GM23338 (cell line): ENCODE measurements at regions not wholly inside any gene's neighbourhood (a gene's known extent, or its start where the extent isn't known, plus 50 kb on each side); places are given as distances from the start of the nearest gene placed in this dataset.

ENCODE experiments used
- ATAC-seq: fragments of 200-7000 bp; cut with Tn5 transposase; 3 replicates; pipeline ENCODE4 v1.9.1; 2020
- DNase-seq: peaks from one replicate; pipeline ENCODE4 v3.0.0-alpha.2; 2015; ENCODE audit warnings: low spot score
- H2AFZ ChIP-seq: fragments of 200-600 bp; sonication (generic); 2 replicates; pipeline ENCODE4 v1.8.0; 2016; ENCODE audit warnings: antibody characterized with exemption, mild to moderate bottlenecking, moderate library complexity
- H3F3A ChIP-seq: fragments of 200-600 bp; sonication (generic); replicated peaks from 2 replicates; pipeline ENCODE4 v1.8.0; 2017; ENCODE audit warnings: antibody characterized with exemption, mixed run types, low read depth
- H3K27ac ChIP-seq: fragments of 200-600 bp; sonication (generic); 2 replicates; pipeline ENCODE4 v1.6.1; 2016; ENCODE audit warnings: low read depth
- H3K27me3 ChIP-seq: fragments of 200-600 bp; sonication (generic); 2 replicates; pipeline ENCODE4 v1.8.0; 2016; ENCODE audit warnings: mild to moderate bottlenecking, mixed run types, moderate library complexity; ENCODE audit not compliant: insufficient read depth
- H3K36me3 ChIP-seq: fragments of 200-600 bp; sonication (generic); 2 replicates; pipeline ENCODE4 v1.8.0; 2016; ENCODE audit warnings: mild to moderate bottlenecking; ENCODE audit not compliant: insufficient read depth
- H3K4me1 ChIP-seq: fragments of 200-600 bp; sonication (generic); 2 replicates; pipeline ENCODE4 v1.8.0; 2016; ENCODE audit warnings: mild to moderate bottlenecking, moderate library complexity; ENCODE audit not compliant: insufficient read depth
- H3K4me2 ChIP-seq: fragments of 200-600 bp; sonication (generic); 2 replicates; pipeline ENCODE4 v1.7.1; 2017; ENCODE audit warnings: mixed run types
- H3K4me3 ChIP-seq: fragments of 200-600 bp; sonication (generic); 2 replicates; pipeline ENCODE4 v1.6.1; 2016; ENCODE audit warnings: mixed run types
- H3K79me2 ChIP-seq: fragments of 200-600 bp; sonication (generic); replicated peaks from 2 replicates; pipeline ENCODE4 v1.8.0; 2017; ENCODE audit warnings: mild to moderate bottlenecking; ENCODE audit not compliant: insufficient read depth
- H3K9me2 ChIP-seq: fragments of 200-600 bp; sonication (generic); 2 replicates; pipeline ENCODE4 v1.8.0; 2017; ENCODE audit not compliant: insufficient read depth
- H4K20me1 ChIP-seq: fragments of 200-600 bp; sonication (generic); replicated peaks from 2 replicates; pipeline ENCODE4 v1.8.0; 2017; ENCODE audit warnings: mild to moderate bottlenecking; ENCODE audit not compliant: insufficient read depth
- H3K27ac Mint-ChIP-seq: 2 replicates; pipeline ENCODE4 v1.8.0; 2020; ENCODE audit warnings: inconsistent platforms, mild to moderate bottlenecking, moderate library complexity, mixed read lengths
- H3K27me3 Mint-ChIP-seq: 3 replicates; pipeline ENCODE4 v1.8.0; 2022; ENCODE audit warnings: low read depth, mild to moderate bottlenecking, moderate library complexity, mixed read lengths, inconsistent platforms; ENCODE audit not compliant: insufficient read depth, poor library complexity
- H3K36me3 Mint-ChIP-seq: 3 replicates; pipeline ENCODE4 v1.8.0; 2021; ENCODE audit warnings: low read depth, mild to moderate bottlenecking, inconsistent platforms, moderate library complexity, mixed read lengths
- H3K4me1 Mint-ChIP-seq: 3 replicates; pipeline ENCODE4 v1.8.0; 2020; ENCODE audit warnings: mild to moderate bottlenecking, inconsistent platforms, mixed read lengths
- H3K4me3 Mint-ChIP-seq: 3 replicates; pipeline ENCODE4 v1.8.0; 2021; ENCODE audit warnings: moderate library complexity, mild to moderate bottlenecking, inconsistent platforms, mixed read lengths
- H3K9me3 Mint-ChIP-seq: 3 replicates; pipeline ENCODE4 v1.8.0; 2020; ENCODE audit warnings: moderate library complexity, mild to moderate bottlenecking, inconsistent platforms, mixed read lengths
- CREB1 ChIP-seq: fragments of 250-450 bp; sonication (Bioruptor Pico); IDR thresholded peaks from 2 replicates; pipeline ENCODE4 v1.5.0; 2020; ENCODE audit warnings: low read depth, mild to moderate bottlenecking, moderate library complexity
- EZH2 ChIP-seq: fragments of 200-600 bp; sonication (generic); IDR thresholded peaks from one replicate; pipeline ENCODE4 v1.8.0; 2017; ENCODE audit warnings: antibody characterized with exemption, mild to moderate bottlenecking, low read depth; ENCODE audit not compliant: unreplicated experiment
- JUNB ChIP-seq: IDR thresholded peaks from one replicate; pipeline ENCODE4 v1.6.1; 2016; ENCODE audit warnings: antibody characterized with exemption; ENCODE audit not compliant: unreplicated experiment
- NANOG ChIP-seq: IDR thresholded peaks from 2 replicates; pipeline ENCODE4 v1.6.1; 2016; ENCODE audit warnings: antibody characterized with exemption, borderline replicate concordance
- POLR2AphosphoS5 ChIP-seq: IDR thresholded peaks from 2 replicates; pipeline ENCODE4 v1.6.1; 2016; ENCODE audit warnings: antibody characterized with exemption, low read depth
- STAT1 ChIP-seq: IDR thresholded peaks from one replicate; pipeline ENCODE4 v1.6.1; 2016; ENCODE audit warnings: antibody characterized with exemption; ENCODE audit not compliant: unreplicated experiment
- ZNF114 ChIP-seq: fragments of 250-450 bp; sonication (Bioruptor Pico); IDR thresholded peaks from 2 replicates; pipeline ENCODE4 v1.5.0; 2020; ENCODE audit warnings: mild to moderate bottlenecking, moderate library complexity
- ZNF331 ChIP-seq: fragments of 250-450 bp; sonication (Bioruptor Pico); IDR thresholded peaks from 2 replicates; pipeline ENCODE4 v1.5.0; 2020; ENCODE audit warnings: low read depth, mild to moderate bottlenecking, moderate library complexity
- TF ChIP-seq, protein P1 (sequence below), 2 experiments: fragments of 200-600 bp in 1 of 2; sonication (generic) in 1 of 2; conservative IDR thresholded peaks; 2 replicates each; pipeline versions ENCODE4 v1.5.1 to v1.6.1; 2016 to 2017; ENCODE audit warnings: antibody characterized with exemption in 2 of 2, low read depth in 2 of 2, mild to moderate bottlenecking in 2 of 2, moderate library complexity in 1 of 2
- TF ChIP-seq, protein P2 (sequence below): IDR thresholded peaks from one replicate; pipeline ENCODE4 v1.6.1; 2018; ENCODE audit warnings: antibody characterized with exemption; ENCODE audit not compliant: unreplicated experiment
- TF ChIP-seq, protein P3 (sequence below): fragments of 250-450 bp; sonication (Bioruptor Pico); IDR thresholded peaks from 2 replicates; pipeline ENCODE4 v1.5.0; 2020; ENCODE audit warnings: mild to moderate bottlenecking, moderate library complexity

DNA sequence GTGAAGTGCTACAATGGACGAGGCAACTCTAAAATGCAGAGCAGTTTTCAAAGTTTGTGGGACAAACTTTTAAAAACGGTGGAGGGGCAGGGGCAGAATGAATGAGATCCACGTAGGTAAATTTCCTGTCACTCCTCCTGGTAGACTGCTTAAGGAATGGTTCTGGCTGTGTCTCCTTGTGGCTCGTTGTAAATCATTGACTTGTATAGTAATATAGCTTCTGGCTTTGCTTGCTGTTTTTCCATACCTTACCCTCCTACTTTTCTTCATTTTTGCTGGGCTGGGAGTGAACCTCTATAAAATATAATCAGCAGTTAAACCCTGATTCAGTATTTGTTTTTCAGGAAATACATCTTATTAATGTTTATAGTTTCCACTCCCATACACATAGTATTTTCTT lies 235.7 kb downstream of the TUSC1 start (continued):
- TF ChIP-seq, protein P1, sequence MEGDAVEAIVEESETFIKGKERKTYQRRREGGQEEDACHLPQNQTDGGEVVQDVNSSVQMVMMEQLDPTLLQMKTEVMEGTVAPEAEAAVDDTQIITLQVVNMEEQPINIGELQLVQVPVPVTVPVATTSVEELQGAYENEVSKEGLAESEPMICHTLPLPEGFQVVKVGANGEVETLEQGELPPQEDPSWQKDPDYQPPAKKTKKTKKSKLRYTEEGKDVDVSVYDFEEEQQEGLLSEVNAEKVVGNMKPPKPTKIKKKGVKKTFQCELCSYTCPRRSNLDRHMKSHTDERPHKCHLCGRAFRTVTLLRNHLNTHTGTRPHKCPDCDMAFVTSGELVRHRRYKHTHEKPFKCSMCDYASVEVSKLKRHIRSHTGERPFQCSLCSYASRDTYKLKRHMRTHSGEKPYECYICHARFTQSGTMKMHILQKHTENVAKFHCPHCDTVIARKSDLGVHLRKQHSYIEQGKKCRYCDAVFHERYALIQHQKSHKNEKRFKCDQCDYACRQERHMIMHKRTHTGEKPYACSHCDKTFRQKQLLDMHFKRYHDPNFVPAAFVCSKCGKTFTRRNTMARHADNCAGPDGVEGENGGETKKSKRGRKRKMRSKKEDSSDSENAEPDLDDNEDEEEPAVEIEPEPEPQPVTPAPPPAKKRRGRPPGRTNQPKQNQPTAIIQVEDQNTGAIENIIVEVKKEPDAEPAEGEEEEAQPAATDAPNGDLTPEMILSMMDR (conservative IDR thresholded peaks at IDR 0.05; ENCODE audit: low read depth in 2 of 2) = no peak
- TF ChIP-seq POLR2AphosphoS5 (no peak), ZNF114 (CRISPR knock-in tag) (no peak), EZH2 (no peak), ZNF331 (no peak), NANOG (no peak)
- TF ChIP-seq, protein P2, sequence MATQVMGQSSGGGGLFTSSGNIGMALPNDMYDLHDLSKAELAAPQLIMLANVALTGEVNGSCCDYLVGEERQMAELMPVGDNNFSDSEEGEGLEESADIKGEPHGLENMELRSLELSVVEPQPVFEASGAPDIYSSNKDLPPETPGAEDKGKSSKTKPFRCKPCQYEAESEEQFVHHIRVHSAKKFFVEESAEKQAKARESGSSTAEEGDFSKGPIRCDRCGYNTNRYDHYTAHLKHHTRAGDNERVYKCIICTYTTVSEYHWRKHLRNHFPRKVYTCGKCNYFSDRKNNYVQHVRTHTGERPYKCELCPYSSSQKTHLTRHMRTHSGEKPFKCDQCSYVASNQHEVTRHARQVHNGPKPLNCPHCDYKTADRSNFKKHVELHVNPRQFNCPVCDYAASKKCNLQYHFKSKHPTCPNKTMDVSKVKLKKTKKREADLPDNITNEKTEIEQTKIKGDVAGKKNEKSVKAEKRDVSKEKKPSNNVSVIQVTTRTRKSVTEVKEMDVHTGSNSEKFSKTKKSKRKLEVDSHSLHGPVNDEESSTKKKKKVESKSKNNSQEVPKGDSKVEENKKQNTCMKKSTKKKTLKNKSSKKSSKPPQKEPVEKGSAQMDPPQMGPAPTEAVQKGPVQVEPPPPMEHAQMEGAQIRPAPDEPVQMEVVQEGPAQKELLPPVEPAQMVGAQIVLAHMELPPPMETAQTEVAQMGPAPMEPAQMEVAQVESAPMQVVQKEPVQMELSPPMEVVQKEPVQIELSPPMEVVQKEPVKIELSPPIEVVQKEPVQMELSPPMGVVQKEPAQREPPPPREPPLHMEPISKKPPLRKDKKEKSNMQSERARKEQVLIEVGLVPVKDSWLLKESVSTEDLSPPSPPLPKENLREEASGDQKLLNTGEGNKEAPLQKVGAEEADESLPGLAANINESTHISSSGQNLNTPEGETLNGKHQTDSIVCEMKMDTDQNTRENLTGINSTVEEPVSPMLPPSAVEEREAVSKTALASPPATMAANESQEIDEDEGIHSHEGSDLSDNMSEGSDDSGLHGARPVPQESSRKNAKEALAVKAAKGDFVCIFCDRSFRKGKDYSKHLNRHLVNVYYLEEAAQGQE = no peak

DNA sequence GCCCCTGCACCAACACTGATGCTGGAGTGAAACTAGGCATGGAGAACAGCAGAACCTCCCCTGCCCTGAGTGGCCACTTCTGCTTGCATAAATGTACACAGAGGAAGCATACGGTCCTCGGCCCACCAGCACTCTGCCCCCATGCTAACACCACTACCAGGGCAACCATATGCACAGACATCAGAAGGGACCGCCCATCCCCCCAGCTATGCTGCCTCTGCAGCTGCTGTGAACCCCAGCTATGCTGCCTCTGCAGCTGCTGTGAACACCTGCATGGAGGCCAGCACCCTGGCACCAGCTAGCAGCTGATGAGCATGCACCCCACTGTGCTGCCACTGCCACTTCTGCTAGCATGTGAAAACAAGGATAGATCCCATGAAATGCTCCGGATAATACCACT lies 250.3 kb downstream of the TUSC1 start:
- Mint-ChIP-seq H3K9me3 (peaks cover 22% of the 10 kb centered on the region), H3K4me3 (no peak overlapping the region), H3K27me3 (peaks cover 2% of the 10 kb centered on the region), H3K27ac (no peak overlapping the region), H3K4me1 (no peaks in the 10 kb centered on the region; the same call in 2 of the 3 replicates), H3K36me3 (peaks cover 11% of the 10 kb centered on the region)
- H3K27me3 ChIP-seq = no peaks in the 10 kb centered on the region
- H3K4me1 ChIP-seq = no peaks in the 10 kb centered on the region
- H3K27ac ChIP-seq = no peak overlapping the region
- H4K20me1 ChIP-seq = no peaks in the 10 kb centered on the region
- no peaks in the 10 kb centered on the region for H3K79me2 ChIP-seq
- ATAC-seq (no peak), DNase-seq (no peak)
- H3K4me2 ChIP-seq = no peak overlapping the region
- H3K4me3 ChIP-seq = no peak overlapping the region
- H2AFZ ChIP-seq = no peak overlapping the region
- no peaks in the 10 kb centered on the region for H3K36me3 ChIP-seq
- peaks cover 9% of the 10 kb centered on the region; the same call in 1 of the 2 replicates for H3K9me2 ChIP-seq
- no peaks in the 10 kb centered on the region for H3F3A ChIP-seq
- TF ChIP-seq EZH2 (no peak), POLR2AphosphoS5 (no peak), CREB1 (CRISPR knock-in tag) (no peak), ZNF114 (CRISPR knock-in tag) (no peak), STAT1 (no peak), JUNB (no peak), NANOG (no peak)
- TF ChIP-seq, protein P3, sequence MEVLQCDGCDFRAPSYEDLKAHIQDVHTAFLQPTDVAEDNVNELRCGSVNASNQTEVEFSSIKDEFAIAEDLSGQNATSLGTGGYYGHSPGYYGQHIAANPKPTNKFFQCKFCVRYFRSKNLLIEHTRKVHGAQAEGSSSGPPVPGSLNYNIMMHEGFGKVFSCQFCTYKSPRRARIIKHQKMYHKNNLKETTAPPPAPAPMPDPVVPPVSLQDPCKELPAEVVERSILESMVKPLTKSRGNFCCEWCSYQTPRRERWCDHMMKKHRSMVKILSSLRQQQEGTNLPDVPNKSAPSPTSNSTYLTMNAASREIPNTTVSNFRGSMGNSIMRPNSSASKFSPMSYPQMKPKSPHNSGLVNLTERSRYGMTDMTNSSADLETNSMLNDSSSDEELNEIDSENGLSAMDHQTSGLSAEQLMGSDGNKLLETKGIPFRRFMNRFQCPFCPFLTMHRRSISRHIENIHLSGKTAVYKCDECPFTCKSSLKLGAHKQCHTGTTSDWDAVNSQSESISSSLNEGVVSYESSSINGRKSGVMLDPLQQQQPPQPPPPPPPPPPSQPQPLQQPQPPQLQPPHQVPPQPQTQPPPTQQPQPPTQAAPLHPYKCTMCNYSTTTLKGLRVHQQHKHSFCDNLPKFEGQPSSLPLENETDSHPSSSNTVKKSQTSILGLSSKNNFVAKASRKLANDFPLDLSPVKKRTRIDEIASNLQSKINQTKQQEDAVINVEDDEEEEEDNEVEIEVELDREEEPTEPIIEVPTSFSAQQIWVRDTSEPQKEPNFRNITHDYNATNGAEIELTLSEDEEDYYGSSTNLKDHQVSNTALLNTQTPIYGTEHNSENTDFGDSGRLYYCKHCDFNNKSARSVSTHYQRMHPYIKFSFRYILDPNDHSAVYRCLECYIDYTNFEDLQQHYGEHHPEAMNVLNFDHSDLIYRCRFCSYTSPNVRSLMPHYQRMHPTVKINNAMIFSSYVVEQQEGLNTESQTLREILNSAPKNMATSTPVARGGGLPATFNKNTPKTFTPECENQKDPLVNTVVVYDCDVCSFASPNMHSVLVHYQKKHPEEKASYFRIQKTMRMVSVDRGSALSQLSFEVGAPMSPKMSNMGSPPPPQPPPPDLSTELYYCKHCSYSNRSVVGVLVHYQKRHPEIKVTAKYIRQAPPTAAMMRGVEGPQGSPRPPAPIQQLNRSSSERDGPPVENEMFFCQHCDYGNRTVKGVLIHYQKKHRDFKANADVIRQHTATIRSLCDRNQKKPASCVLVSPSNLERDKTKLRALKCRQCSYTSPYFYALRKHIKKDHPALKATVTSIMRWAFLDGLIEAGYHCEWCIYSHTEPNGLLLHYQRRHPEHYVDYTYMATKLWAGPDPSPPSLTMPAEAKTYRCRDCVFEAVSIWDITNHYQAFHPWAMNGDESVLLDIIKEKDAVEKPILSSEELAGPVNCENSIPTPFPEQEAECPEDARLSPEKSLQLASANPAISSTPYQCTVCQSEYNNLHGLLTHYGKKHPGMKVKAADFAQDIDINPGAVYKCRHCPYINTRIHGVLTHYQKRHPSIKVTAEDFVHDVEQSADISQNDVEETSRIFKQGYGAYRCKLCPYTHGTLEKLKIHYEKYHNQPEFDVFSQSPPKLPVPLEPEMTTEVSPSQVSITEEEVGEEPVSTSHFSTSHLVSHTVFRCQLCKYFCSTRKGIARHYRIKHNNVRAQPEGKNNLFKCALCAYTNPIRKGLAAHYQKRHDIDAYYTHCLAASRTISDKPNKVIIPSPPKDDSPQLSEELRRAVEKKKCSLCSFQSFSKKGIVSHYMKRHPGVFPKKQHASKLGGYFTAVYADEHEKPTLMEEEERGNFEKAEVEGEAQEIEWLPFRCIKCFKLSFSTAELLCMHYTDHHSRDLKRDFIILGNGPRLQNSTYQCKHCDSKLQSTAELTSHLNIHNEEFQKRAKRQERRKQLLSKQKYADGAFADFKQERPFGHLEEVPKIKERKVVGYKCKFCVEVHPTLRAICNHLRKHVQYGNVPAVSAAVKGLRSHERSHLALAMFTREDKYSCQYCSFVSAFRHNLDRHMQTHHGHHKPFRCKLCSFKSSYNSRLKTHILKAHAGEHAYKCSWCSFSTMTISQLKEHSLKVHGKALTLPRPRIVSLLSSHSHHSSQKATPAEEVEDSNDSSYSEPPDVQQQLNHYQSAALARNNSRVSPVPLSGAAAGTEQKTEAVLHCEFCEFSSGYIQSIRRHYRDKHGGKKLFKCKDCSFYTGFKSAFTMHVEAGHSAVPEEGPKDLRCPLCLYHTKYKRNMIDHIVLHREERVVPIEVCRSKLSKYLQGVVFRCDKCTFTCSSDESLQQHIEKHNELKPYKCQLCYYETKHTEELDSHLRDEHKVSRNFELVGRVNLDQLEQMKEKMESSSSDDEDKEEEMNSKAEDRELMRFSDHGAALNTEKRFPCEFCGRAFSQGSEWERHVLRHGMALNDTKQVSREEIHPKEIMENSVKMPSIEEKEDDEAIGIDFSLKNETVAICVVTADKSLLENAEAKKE (CRISPR knock-in tag) = no peak
- TF ChIP-seq, protein P1 (conservative IDR thresholded peaks at IDR 0.05; ENCODE audit: low read depth in 2 of 2) = no peak
